ENCODE measurements at regions not wholly inside any gene's neighbourhood (a gene's known extent, or its start where the extent isn't known, plus 50 kb on each side); places are given as distances from the start of the nearest gene placed in this dataset.

DNA sequence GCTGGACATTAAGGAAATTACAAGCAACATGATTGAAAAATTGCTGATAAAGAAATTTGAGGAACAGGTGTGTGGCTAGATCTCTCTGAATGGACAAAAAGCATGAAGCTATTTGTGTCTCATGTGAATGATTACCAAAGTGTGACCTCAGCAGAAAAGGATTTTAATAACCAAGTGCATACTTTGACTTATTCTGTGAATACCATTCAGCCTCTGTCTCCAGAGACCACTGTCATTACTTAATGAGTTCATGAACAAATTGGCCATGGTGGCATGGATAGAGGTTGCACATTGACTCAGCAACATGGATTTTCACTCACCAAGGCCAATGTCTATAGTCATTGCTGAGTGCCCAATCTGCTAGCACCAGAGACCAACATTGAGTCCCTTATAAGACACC, 874.6 kb upstream of the POT1 start:
- ATAC-seq, result no peak
- no peak for TF ChIP-seq ZNF8 (CRISPR knock-in tag; IDR thresholded peaks at IDR 0.05)
- TF ChIP-seq, protein P1, sequence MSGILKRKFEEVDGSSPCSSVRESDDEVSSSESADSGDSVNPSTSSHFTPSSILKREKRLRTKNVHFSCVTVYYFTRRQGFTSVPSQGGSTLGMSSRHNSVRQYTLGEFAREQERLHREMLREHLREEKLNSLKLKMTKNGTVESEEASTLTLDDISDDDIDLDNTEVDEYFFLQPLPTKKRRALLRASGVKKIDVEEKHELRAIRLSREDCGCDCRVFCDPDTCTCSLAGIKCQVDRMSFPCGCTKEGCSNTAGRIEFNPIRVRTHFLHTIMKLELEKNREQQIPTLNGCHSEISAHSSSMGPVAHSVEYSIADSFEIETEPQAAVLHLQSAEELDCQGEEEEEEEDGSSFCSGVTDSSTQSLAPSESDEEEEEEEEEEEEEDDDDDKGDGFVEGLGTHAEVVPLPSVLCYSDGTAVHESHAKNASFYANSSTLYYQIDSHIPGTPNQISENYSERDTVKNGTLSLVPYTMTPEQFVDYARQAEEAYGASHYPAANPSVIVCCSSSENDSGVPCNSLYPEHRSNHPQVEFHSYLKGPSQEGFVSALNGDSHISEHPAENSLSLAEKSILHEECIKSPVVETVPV (CRISPR knock-in tag; IDR thresholded peaks at IDR 0.05), result no peak
- TF ChIP-seq, protein P2, sequence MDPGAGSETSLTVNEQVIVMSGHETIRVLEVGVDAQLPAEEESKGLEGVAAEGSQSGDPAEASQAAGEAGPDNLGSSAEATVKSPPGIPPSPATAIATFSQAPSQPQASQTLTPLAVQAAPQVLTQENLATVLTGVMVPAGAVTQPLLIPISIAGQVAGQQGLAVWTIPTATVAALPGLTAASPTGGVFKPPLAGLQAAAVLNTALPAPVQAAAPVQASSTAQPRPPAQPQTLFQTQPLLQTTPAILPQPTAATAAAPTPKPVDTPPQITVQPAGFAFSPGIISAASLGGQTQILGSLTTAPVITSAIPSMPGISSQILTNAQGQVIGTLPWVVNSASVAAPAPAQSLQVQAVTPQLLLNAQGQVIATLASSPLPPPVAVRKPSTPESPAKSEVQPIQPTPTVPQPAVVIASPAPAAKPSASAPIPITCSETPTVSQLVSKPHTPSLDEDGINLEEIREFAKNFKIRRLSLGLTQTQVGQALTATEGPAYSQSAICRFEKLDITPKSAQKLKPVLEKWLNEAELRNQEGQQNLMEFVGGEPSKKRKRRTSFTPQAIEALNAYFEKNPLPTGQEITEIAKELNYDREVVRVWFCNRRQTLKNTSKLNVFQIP (CRISPR knock-in tag; IDR thresholded peaks at IDR 0.05; ENCODE audit: borderline replicate concordance, low read depth), result no peak
- TF ChIP-seq, protein P3, sequence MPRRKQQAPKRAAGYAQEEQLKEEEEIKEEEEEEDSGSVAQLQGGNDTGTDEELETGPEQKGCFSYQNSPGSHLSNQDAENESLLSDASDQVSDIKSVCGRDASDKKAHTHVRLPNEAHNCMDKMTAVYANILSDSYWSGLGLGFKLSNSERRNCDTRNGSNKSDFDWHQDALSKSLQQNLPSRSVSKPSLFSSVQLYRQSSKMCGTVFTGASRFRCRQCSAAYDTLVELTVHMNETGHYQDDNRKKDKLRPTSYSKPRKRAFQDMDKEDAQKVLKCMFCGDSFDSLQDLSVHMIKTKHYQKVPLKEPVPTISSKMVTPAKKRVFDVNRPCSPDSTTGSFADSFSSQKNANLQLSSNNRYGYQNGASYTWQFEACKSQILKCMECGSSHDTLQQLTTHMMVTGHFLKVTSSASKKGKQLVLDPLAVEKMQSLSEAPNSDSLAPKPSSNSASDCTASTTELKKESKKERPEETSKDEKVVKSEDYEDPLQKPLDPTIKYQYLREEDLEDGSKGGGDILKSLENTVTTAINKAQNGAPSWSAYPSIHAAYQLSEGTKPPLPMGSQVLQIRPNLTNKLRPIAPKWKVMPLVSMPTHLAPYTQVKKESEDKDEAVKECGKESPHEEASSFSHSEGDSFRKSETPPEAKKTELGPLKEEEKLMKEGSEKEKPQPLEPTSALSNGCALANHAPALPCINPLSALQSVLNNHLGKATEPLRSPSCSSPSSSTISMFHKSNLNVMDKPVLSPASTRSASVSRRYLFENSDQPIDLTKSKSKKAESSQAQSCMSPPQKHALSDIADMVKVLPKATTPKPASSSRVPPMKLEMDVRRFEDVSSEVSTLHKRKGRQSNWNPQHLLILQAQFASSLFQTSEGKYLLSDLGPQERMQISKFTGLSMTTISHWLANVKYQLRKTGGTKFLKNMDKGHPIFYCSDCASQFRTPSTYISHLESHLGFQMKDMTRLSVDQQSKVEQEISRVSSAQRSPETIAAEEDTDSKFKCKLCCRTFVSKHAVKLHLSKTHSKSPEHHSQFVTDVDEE (CRISPR knock-in tag; IDR thresholded peaks at IDR 0.05), result no peak
- TF ChIP-seq ZFP30 (CRISPR knock-in tag; IDR thresholded peaks at IDR 0.05), result no peak
- no peak for TF ChIP-seq PPARA (CRISPR knock-in tag; IDR thresholded peaks at IDR 0.05; ENCODE audit: borderline replicate concordance)
- no peak for TF ChIP-seq ZFP3 (CRISPR knock-in tag; IDR thresholded peaks at IDR 0.05)
- no peak for TF ChIP-seq ZNF70 (CRISPR knock-in tag; IDR thresholded peaks at IDR 0.05)
- no peak for TF ChIP-seq TOX (CRISPR knock-in tag; IDR thresholded peaks at IDR 0.05; ENCODE audit: borderline replicate concordance)
- no peak for TF ChIP-seq ARNTL (CRISPR knock-in tag; IDR thresholded peaks at IDR 0.05; ENCODE audit: borderline replicate concordance, low read depth)
- no peak for TF ChIP-seq OSR1 (CRISPR knock-in tag; IDR thresholded peaks at IDR 0.05)

DNA sequence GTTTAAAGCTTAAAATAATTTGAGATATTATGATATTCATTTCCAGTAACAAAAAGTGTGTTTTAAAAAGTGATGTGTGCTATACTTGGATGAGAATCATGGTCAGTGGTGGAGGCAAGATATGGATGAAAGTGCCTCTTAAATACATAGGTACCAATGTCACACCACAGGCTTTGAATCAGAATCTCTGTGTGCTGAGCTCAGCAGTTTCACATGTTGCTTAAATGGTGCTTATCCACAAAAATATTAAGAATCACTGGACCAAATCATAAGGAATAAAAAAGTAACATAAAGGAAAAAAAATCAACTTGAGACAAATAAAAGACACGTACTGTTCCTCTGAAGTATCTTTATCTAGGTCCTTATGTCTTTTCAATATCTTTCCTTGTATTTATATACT, 850.5 kb upstream of the POT1 start:
- TF ChIP-seq CSDC2 (CRISPR knock-in tag; IDR thresholded peaks at IDR 0.05) (no peak), ARNTL (CRISPR knock-in tag; IDR thresholded peaks at IDR 0.05; ENCODE audit: borderline replicate concordance, low read depth) (no peak), ZNF70 (CRISPR knock-in tag; IDR thresholded peaks at IDR 0.05) (no peak), ZFP30 (CRISPR knock-in tag; IDR thresholded peaks at IDR 0.05) (no peak), OSR1 (CRISPR knock-in tag; IDR thresholded peaks at IDR 0.05) (no peak), GLIS3 (CRISPR knock-in tag; IDR thresholded peaks at IDR 0.05) (no peak), BACH2 (CRISPR knock-in tag; IDR thresholded peaks at IDR 0.05; ENCODE audit: borderline replicate concordance) (no peak), ZNF565 (CRISPR knock-in tag; conservative IDR thresholded peaks at IDR 0.05; ENCODE audit: low read depth) (no peak), RARB (CRISPR knock-in tag; IDR thresholded peaks at IDR 0.05) (no peak), TOX (CRISPR knock-in tag; IDR thresholded peaks at IDR 0.05; ENCODE audit: borderline replicate concordance) (no peak), ZNF8 (CRISPR knock-in tag; IDR thresholded peaks at IDR 0.05) (no peak), ZFP3 (CRISPR knock-in tag; IDR thresholded peaks at IDR 0.05) (no peak), PPARA (CRISPR knock-in tag; IDR thresholded peaks at IDR 0.05; ENCODE audit: borderline replicate concordance) (no peak), ZC3H10 (CRISPR knock-in tag; IDR thresholded peaks at IDR 0.05) (no peak), ESRRG (CRISPR knock-in tag; IDR thresholded peaks at IDR 0.05) (no peak)
- TF ChIP-seq, protein P2 (CRISPR knock-in tag; IDR thresholded peaks at IDR 0.05; ENCODE audit: borderline replicate concordance, low read depth), result no peak
- TF ChIP-seq, protein P4, sequence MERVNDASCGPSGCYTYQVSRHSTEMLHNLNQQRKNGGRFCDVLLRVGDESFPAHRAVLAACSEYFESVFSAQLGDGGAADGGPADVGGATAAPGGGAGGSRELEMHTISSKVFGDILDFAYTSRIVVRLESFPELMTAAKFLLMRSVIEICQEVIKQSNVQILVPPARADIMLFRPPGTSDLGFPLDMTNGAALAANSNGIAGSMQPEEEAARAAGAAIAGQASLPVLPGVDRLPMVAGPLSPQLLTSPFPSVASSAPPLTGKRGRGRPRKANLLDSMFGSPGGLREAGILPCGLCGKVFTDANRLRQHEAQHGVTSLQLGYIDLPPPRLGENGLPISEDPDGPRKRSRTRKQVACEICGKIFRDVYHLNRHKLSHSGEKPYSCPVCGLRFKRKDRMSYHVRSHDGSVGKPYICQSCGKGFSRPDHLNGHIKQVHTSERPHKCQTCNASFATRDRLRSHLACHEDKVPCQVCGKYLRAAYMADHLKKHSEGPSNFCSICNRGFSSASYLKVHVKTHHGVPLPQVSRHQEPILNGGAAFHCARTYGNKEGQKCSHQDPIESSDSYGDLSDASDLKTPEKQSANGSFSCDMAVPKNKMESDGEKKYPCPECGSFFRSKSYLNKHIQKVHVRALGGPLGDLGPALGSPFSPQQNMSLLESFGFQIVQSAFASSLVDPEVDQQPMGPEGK (CRISPR knock-in tag; IDR thresholded peaks at IDR 0.05; ENCODE audit: borderline replicate concordance), result no peak
- TF ChIP-seq, protein P3 (CRISPR knock-in tag; IDR thresholded peaks at IDR 0.05), result no peak
- TF ChIP-seq, protein P1 (CRISPR knock-in tag; IDR thresholded peaks at IDR 0.05), result no peak
- ATAC-seq, result no peak
